Esophagus squamous epithelium (tissue), 5 donors: ENCODE measurements at regions not wholly inside any gene's neighbourhood (a gene's known extent, or its start where the extent isn't known, plus 50 kb on each side); places are given as distances from the start of the nearest gene placed in this dataset.

Experiments
- DNase-seq: peaks from one replicate; lab custom pipeline; 2025; lab: John Stamatoyannopoulos, UW
- H3K27ac ChIP-seq, 4 donors: fragments of 200-600 bp; sonication (generic); one replicate each; pipeline ENCODE4 v1.5.1; 2016 to 2019; ENCODE audit warnings: mild to moderate bottlenecking in 1 of 4
- H3K27me3 ChIP-seq, 4 donors: fragments of 200-600 bp; sonication (generic); 1 replicate in 3 of 4; 2 replicates in 1 of 4; pipeline versions ENCODE4 v1.5.1 to v1.6.0; 2017 to 2021; ENCODE audit warnings: antibody characterized with exemption in 1 of 4
- H3K36me3 ChIP-seq, 3 donors: fragments of 200-600 bp; sonication (generic); one replicate each; pipeline ENCODE4 v1.5.1; 2016 to 2019
- H3K4me1 ChIP-seq, 3 donors: fragments of 200-600 bp; sonication (generic); one replicate each; pipeline ENCODE4 v1.5.1; 2017 to 2019
- H3K4me3 ChIP-seq, 4 donors: fragments of 200-600 bp; sonication (generic); 1 replicate in 3 of 4; 2 replicates in 1 of 4; pipeline ENCODE4 v1.5.1; 2016 to 2019; ENCODE audit warnings: mild to moderate bottlenecking in 2 of 4, moderate library complexity in 1 of 4
- H3K9me3 ChIP-seq, 3 donors: fragments of 200-600 bp; sonication (generic); one replicate each; pipeline ENCODE4 v1.5.1; 2016 to 2019
- POLR2A ChIP-seq, 4 donors: fragments of 450-650 bp; IDR thresholded peaks; one replicate each; pipeline ENCODE4 v1.6.1; 2017; ENCODE audit warnings: antibody characterized with exemption in 4 of 4, mild to moderate bottlenecking in 4 of 4, moderate library complexity in 3 of 4
- WGBS, 2 donors: methylation state at CpG; one replicate each; pipeline ENCODE4 v1.1.5; 2018; 5-methylcytosine and 5-hydroxymethylcytosine counted together
- intact Hi-C: fragments of 100-400 bp; cut with DNase I; formaldehyde crosslinking; loops from one replicate; pipeline ENCODE4 v1.15.0; 2022
- TF ChIP-seq, protein P1 (sequence below), 6 experiments: fragments of 450-650 bp in 4 of 6; fragments of 200-600 bp in 2 of 6; sonication (generic) in 2 of 6; IDR thresholded peaks; one replicate each; pipeline ENCODE4 v1.5.1; 2016 to 2019; ENCODE audit warnings: antibody characterized with exemption in 6 of 6, mild to moderate bottlenecking in 4 of 6, moderate library complexity in 4 of 6
- donor health status: DM: yes; HTN: yes; CAD: no.

DNA sequence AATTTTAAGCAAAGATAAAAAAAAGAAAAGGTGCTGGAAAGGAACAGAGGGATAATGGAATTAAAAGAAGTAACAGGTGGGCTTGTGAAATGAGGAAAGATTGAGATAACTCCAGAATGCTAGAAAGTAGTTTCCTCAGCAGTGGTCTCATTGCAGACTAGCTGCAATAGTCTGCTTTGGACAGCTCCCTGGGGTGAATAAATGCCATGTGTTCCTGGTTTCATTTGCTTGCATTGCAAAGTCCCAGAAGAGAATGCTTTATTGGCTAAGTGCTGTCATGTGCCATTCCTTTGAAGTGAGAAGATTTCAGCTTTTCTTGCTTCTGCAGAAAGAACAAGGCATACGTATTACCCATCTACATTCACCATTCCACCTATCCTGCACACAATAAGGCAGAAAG, 478.8 kb upstream of the RAG2 start:
- Histone ChIP-seq H3K27ac (no peak overlapping the region), H3K27me3 (no peaks in the 10 kb centered on the region), H3K4me1 (no peaks in the 10 kb centered on the region), H3K4me3 (no peak overlapping the region), H3K36me3 (no peaks in the 10 kb centered on the region), H3K9me3 (no peaks in the 10 kb centered on the region)
- DNase-seq: no peak
- 41 to 76% methylated on average over 1 of the region's 1 CpG for WGBS, 2 donors
- intact Hi-C loops: no loop called here
- no peak for TF ChIP-seq POLR2A (IDR thresholded peaks at IDR 0.05)
- TF ChIP-seq, protein P1, sequence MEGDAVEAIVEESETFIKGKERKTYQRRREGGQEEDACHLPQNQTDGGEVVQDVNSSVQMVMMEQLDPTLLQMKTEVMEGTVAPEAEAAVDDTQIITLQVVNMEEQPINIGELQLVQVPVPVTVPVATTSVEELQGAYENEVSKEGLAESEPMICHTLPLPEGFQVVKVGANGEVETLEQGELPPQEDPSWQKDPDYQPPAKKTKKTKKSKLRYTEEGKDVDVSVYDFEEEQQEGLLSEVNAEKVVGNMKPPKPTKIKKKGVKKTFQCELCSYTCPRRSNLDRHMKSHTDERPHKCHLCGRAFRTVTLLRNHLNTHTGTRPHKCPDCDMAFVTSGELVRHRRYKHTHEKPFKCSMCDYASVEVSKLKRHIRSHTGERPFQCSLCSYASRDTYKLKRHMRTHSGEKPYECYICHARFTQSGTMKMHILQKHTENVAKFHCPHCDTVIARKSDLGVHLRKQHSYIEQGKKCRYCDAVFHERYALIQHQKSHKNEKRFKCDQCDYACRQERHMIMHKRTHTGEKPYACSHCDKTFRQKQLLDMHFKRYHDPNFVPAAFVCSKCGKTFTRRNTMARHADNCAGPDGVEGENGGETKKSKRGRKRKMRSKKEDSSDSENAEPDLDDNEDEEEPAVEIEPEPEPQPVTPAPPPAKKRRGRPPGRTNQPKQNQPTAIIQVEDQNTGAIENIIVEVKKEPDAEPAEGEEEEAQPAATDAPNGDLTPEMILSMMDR (IDR thresholded peaks at IDR 0.05): no peak

DNA sequence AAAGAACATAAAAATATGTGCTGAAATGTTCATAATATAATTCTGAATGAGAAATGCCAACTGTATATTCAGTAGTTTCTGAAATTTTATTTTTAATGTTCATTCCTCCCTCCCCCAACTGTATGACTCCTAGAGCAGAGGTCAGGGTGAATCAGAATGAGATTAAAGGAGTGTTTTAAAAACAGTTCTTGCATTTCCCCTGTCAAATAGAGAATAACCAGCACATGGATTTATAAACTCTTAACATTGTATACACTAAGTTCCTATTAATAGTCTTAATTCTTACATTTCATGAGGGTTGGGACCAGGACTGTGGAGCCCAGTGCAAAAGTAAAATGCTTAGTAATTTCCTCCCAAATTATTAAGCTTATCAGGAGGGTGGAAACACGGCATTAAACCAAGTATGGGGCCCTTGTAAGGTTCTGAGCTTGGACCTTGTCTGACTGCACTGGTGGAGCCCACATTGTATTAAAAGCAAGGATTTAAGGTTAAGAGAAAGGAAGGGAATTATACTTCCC, 474.6 kb upstream of the RAG2 start:
- no peak overlapping the region for H3K27ac ChIP-seq
- no peaks in the 10 kb centered on the region for H3K27me3 ChIP-seq
- H3K4me1 ChIP-seq: no peaks in the 10 kb centered on the region
- no peak for DNase-seq
- no peak for TF ChIP-seq POLR2A (IDR thresholded peaks at IDR 0.05)
- TF ChIP-seq, protein P1 (IDR thresholded peaks at IDR 0.05): no peak
- H3K36me3 ChIP-seq: no peaks in the 10 kb centered on the region
- 5 to 25% methylated on average over 1 of the region's 1 CpG for whole genome bisulfite sequencing, 2 donors
- H3K9me3 ChIP-seq: no peaks in the 10 kb centered on the region
- no peak overlapping the region for H3K4me3 ChIP-seq
- intact Hi-C loops: no loop called here

DNA sequence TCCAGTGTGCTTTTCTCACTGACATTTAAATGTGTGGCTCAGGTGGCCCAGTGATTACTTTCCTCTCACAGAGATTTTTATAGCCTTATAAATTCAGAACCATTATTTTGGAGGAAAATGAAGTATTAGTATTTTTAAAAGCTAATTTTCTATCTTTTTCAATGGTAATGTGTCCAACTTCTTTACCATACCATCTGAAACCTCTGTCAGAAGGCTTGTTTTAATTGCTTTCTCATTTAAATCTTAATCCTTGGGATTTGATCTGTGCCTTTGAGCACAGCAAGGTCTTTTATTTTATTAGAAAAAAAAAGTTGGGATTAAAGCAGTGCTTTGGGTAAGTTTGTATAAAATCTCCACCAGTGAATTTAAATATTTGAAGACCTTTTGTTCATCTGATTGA, 452.3 kb upstream of the RAG2 start:
- Histone ChIP-seq H3K4me3 (no peak overlapping the region), H3K27ac (no peak overlapping the region), H3K9me3 (no peaks in the 10 kb centered on the region), H3K4me1 (no peaks in the 10 kb centered on the region), H3K27me3 (no peaks in the 10 kb centered on the region), H3K36me3 (no peaks in the 10 kb centered on the region)
- TF ChIP-seq, protein P1 (IDR thresholded peaks at IDR 0.05): no peak
- TF ChIP-seq POLR2A (IDR thresholded peaks at IDR 0.05): no peak
- intact Hi-C loops: no loop called here
- DNase-seq: no peak

DNA sequence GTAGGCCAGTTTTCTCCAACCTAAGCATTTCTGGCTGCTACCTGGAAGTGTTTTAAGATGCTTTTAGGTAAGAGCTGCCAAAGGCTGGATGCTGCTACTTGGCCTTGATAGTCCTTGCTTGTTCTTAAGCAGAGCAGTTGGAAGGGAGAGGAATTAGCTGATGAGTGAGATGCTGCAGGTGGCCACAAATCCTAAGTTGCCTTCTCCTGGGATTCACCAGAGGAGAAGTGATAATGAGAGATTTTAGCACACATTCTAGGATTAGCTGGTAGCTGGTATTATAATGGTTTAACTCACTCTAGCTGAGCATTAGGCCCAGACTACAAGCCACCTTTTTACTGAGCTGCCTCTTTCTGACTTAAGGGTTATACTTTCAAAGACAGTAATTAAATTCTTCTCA, 442.9 kb upstream of the RAG2 start:
- intact Hi-C loops: no loop called here
- no peak for DNase-seq
- Histone ChIP-seq H3K9me3 (no peaks in the 10 kb centered on the region), H3K27ac (no peak overlapping the region), H3K36me3 (no peaks in the 10 kb centered on the region), H3K4me3 (no peak overlapping the region), H3K4me1 (no peaks in the 10 kb centered on the region), H3K27me3 (no peaks in the 10 kb centered on the region)
- TF ChIP-seq POLR2A (IDR thresholded peaks at IDR 0.05): no peak
- TF ChIP-seq, protein P1 (IDR thresholded peaks at IDR 0.05): no peak

DNA sequence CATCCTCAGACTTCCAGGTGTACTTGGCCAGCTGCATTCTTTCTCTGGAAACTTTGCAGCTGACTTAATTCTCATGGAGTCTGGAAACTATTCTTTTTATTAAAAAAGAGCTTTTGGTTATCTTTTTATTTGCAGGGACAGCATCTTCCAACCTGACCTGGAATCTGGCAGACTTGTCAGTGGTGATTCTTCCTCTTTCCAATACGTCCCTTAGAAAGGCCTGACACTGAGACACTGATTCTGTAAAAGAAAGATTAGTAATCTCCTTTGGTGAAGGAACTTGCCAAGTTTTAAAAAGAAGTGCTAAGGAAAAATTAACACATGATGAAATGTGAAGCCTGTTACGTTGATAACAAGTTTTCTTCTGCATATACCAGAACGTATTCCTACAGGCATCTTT, 440.9 kb upstream of the RAG2 start:
- Histone ChIP-seq H3K36me3 (no peaks in the 10 kb centered on the region), H3K9me3 (no peaks in the 10 kb centered on the region), H3K27ac (no peak overlapping the region), H3K4me1 (no peaks in the 10 kb centered on the region), H3K27me3 (no peaks in the 10 kb centered on the region), H3K4me3 (no peak overlapping the region)
- 33 to 44% methylated on average over 3 of the region's 3 CpGs for WGBS, 2 donors
- intact Hi-C loops: no loop called here
- no peak for DNase-seq
- TF ChIP-seq POLR2A (IDR thresholded peaks at IDR 0.05): no peak
- TF ChIP-seq, protein P1 (IDR thresholded peaks at IDR 0.05): no peak
